ENCODE measurements at regions not wholly inside any gene's neighbourhood (a gene's known extent, or its start where the extent isn't known, plus 50 kb on each side); places are given as distances from the start of the nearest gene placed in this dataset.
"Not testable (repeated sequence)": the region's sequence is repeated elsewhere in the genome, so short reads cannot be mapped to it uniquely, and the experiment has no call there.

DNA sequence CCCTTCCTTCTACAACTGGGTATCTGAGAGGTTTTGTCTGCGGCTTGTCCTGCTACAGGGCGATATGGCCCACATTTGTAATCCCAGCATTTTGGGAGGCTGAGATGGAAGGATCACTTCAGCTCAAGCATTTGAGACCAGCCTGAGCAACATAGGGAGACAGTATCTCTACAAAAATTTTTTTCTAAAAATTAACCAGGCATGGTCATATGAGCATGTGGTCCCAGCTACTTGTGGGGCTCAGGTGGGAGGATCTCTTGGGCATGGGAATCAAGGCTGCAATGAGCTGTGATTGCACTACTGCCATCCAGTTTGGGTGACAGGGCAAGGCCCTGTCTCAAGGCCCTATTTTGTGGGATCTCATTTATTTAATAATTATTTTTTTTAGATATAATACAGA lies 420.6 kb upstream of the PABPC4L start:
- FAIRE-seq = no peak
- dilution Hi-C loops (cut with MboI; ENCODE audit: extremely low pct_ligation_motif_present, low sequenced_read_pairs) = no loop called here
- no TSS peak for BruUV-seq (replicated peaks)

GRCh38 chr4:134621715-134622114 lies 420.1 kb upstream of the PABPC4L start:
- not testable (repeated sequence) for H4K20me1 ChIP-seq (replicated peaks; ENCODE audit: control insufficient read depth, extremely low read depth, insufficient read depth, low read length); FAIRE-seq; BruUV-seq (replicated peaks)

More for the DNA sequence above, 420.6 kb upstream of the PABPC4L start:
- intact Hi-C loops (cut with micrococcal nuclease) = loop anchor here (10.0 kb wide), 2 partner anchors 147 to 1467 kb away; no protein-coding TSS in a partner anchor
- DNase-seq (ENCODE audit: low read depth, low spot score) = peak; percentile 5
- Histone ChIP-seq H3K9me1 (replicated peaks; ENCODE audit: control insufficient read depth, extremely low read depth, insufficient read depth, low read length) (no peaks in the 10 kb centered on the region), H3K4me3 (replicated peaks in 1 of 3; ENCODE audit: insufficient read depth in 1 of 3, low read depth in 1 of 3, low read length in 3 of 3) (no peak overlapping the region), H3K9ac (replicated peaks; ENCODE audit: extremely low read depth, insufficient read depth, low read length) (no peak overlapping the region), H3K36me3 (ENCODE audit: control insufficient read depth in 2 of 2, extremely low read depth in 1 of 2, insufficient read depth in 2 of 2, low read length in 2 of 2) (no peaks in the 10 kb centered on the region), H3K27ac (ENCODE audit: insufficient read depth, low read depth, low read length) (peak overlapping the region; percentile 81), H3K4me1 (ENCODE audit: control insufficient read depth, extremely low read depth, insufficient read depth, low read length) (peaks cover 22% of the 10 kb centered on the region), H2AFZ (ENCODE audit: low read depth, low read length) (peak overlapping the region; percentile 13), H3K4me2 (ENCODE audit: insufficient read depth, low read length) (no peak overlapping the region), H3K27me3 (ENCODE audit: control insufficient read depth in 2 of 2, insufficient read depth in 2 of 2, low read length in 2 of 2) (no peaks in the 10 kb centered on the region), H3K79me2 (ENCODE audit: control insufficient read depth, insufficient read depth, low read length) (no peaks in the 10 kb centered on the region), H4K20me1 (replicated peaks; ENCODE audit: control insufficient read depth, extremely low read depth, insufficient read depth, low read length) (no peaks in the 10 kb centered on the region), H3K9me3 (replicated peaks; ENCODE audit: control insufficient read depth, insufficient read depth, low read length) (no peaks in the 10 kb centered on the region)
- ChIA-PET CTCF (interaction anchor here (1.4 kb wide), 1 partner anchor 155 kb away, joined by 3 read pairs; no protein-coding TSS in a partner anchor), POLR2A (no interaction called here)
- TF ChIP-seq POLR2A (IDR thresholded peaks at IDR 0.05; ENCODE audit: low read depth, low read length) = no peak
- TF ChIP-seq CTCF (IDR thresholded peaks at IDR 0.05; ENCODE audit: extremely low read depth in 1 of 2, insufficient read depth in 1 of 2, low read depth in 1 of 2, low read length in 2 of 2) = no peak

More at GRCh38 chr4:134621715-134622114, 420.1 kb upstream of the PABPC4L start:
- Histone ChIP-seq H3K4me1 (ENCODE audit: control insufficient read depth, extremely low read depth, insufficient read depth, low read length) (peaks cover 22% of the 10 kb centered on the region), H3K27ac (ENCODE audit: insufficient read depth, low read depth, low read length) (peak overlapping the region; percentile 81), H2AFZ (ENCODE audit: low read depth, low read length) (peak overlapping the region; percentile 13)
- H3K79me2 ChIP-seq (ENCODE audit: control insufficient read depth, insufficient read depth, low read length); H3K9me1 ChIP-seq (replicated peaks; ENCODE audit: control insufficient read depth, extremely low read depth, insufficient read depth, low read length); H3K36me3 ChIP-seq (ENCODE audit: control insufficient read depth in 2 of 2, extremely low read depth in 1 of 2, insufficient read depth in 2 of 2, low read length in 2 of 2); DNase-seq (ENCODE audit: low read depth, low spot score); H3K27me3 ChIP-seq (ENCODE audit: control insufficient read depth in 2 of 2, insufficient read depth in 2 of 2, low read length in 2 of 2); H3K4me2 ChIP-seq (ENCODE audit: insufficient read depth, low read length); H3K9me3 ChIP-seq (replicated peaks; ENCODE audit: control insufficient read depth, insufficient read depth, low read length); POLR2A ChIA-PET; dilution Hi-C loops (cut with MboI; ENCODE audit: extremely low pct_ligation_motif_present, low sequenced_read_pairs); H3K9ac ChIP-seq (replicated peaks; ENCODE audit: extremely low read depth, insufficient read depth, low read length); H3K4me3 ChIP-seq (replicated peaks in 1 of 3; ENCODE audit: insufficient read depth in 1 of 3, low read depth in 1 of 3, low read length in 3 of 3): not testable (repeated sequence)
- intact Hi-C loops (cut with micrococcal nuclease) = loop anchor here (10.0 kb wide), 2 partner anchors 147 to 1467 kb away; no protein-coding TSS in a partner anchor
- CTCF ChIA-PET = interaction anchor here (1.4 kb wide), 1 partner anchor 156 kb away, joined by 3 read pairs; no protein-coding TSS in a partner anchor
